ENCODE measurements at regions not wholly inside any gene's neighbourhood (a gene's known extent, or its start where the extent isn't known, plus 50 kb on each side); places are given as distances from the start of the nearest gene placed in this dataset.
A peak's percentile ranks its signal among the peaks of the same experiment; 100 is the strongest.

DNA sequence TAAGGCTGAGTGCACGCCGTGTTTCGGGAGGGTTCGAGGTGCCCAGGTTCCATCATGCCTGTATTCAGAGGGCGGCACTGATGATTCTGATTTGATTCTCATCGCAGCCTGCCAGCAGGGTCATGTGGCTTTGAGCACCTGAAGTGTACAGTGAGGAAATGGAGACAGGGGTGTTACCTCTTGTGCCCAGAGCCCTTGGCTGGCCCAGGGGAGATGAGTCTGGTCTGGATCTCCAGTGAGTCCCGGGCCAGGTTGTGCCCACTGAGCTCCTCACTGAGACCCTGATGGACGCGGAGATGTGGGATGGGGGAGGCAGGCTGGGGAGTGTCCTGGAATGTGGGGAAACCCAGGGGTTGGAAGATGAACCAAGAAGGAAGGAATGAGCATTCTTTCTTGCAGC lies 54.7 kb downstream of the GADD45G start:
- Histone ChIP-seq H3K4me1 (ENCODE audit: control insufficient read depth in 1 of 2, insufficient read depth in 1 of 2, low read depth in 1 of 2, low read length in 1 of 2) (peaks cover 100% of the 10 kb centered on the region in 2 experiments), H3K36me3 (no peaks in the 10 kb centered on the region), H3K27ac (peak overlapping the region; percentile 99), H3K4me3 (ENCODE audit: low read depth in 1 of 2, low read length in 1 of 2) (peak overlapping the region in 1 of 2 experiments; percentile 43), H3K9me3 (no peaks in the 10 kb centered on the region), H3K27me3 (no peaks in the 10 kb centered on the region)
- TF ChIP-seq, protein P1, sequence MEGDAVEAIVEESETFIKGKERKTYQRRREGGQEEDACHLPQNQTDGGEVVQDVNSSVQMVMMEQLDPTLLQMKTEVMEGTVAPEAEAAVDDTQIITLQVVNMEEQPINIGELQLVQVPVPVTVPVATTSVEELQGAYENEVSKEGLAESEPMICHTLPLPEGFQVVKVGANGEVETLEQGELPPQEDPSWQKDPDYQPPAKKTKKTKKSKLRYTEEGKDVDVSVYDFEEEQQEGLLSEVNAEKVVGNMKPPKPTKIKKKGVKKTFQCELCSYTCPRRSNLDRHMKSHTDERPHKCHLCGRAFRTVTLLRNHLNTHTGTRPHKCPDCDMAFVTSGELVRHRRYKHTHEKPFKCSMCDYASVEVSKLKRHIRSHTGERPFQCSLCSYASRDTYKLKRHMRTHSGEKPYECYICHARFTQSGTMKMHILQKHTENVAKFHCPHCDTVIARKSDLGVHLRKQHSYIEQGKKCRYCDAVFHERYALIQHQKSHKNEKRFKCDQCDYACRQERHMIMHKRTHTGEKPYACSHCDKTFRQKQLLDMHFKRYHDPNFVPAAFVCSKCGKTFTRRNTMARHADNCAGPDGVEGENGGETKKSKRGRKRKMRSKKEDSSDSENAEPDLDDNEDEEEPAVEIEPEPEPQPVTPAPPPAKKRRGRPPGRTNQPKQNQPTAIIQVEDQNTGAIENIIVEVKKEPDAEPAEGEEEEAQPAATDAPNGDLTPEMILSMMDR (IDR thresholded peaks at IDR 0.05): no peak

GRCh38 chr9:89659891-89660685 lies 55.3 kb downstream of the GADD45G start:
- no peaks in the 10 kb centered on the region for H3K36me3 ChIP-seq
- peak overlapping the region in 1 of 2 experiments; percentile 43 for H3K4me3 ChIP-seq (ENCODE audit: low read depth in 1 of 2, low read length in 1 of 2)
- no peaks in the 10 kb centered on the region for H3K9me3 ChIP-seq
- peak overlapping the region; percentile 99 for H3K27ac ChIP-seq
- TF ChIP-seq, protein P1 (IDR thresholded peaks at IDR 0.05): peak; percentile 41
- H3K27me3 ChIP-seq: no peaks in the 10 kb centered on the region
- H3K4me1 ChIP-seq (ENCODE audit: control insufficient read depth in 1 of 2, insufficient read depth in 1 of 2, low read depth in 1 of 2, low read length in 1 of 2): peaks cover 100% of the 10 kb centered on the region in 2 experiments

- Histone ChIP-seq H3K27me3 (no peaks in the 10 kb centered on the region), H3K9me3 (no peaks in the 10 kb centered on the region), H3K27ac (peak overlapping the region; percentile 99), H3K4me3 (ENCODE audit: low read depth in 1 of 2, low read length in 1 of 2) (peak overlapping the region; percentile 8 to 43), H3K4me1 (ENCODE audit: control insufficient read depth in 1 of 2, insufficient read depth in 1 of 2, low read depth in 1 of 2, low read length in 1 of 2) (peaks cover 100% of the 10 kb centered on the region in 2 experiments), H3K36me3 (no peaks in the 10 kb centered on the region)
- TF ChIP-seq, protein P1 (IDR thresholded peaks at IDR 0.05): no peak
These were observed 56.7 kb downstream of the GADD45G start for GRCh38 chr9:89661391-89661949.

DNA sequence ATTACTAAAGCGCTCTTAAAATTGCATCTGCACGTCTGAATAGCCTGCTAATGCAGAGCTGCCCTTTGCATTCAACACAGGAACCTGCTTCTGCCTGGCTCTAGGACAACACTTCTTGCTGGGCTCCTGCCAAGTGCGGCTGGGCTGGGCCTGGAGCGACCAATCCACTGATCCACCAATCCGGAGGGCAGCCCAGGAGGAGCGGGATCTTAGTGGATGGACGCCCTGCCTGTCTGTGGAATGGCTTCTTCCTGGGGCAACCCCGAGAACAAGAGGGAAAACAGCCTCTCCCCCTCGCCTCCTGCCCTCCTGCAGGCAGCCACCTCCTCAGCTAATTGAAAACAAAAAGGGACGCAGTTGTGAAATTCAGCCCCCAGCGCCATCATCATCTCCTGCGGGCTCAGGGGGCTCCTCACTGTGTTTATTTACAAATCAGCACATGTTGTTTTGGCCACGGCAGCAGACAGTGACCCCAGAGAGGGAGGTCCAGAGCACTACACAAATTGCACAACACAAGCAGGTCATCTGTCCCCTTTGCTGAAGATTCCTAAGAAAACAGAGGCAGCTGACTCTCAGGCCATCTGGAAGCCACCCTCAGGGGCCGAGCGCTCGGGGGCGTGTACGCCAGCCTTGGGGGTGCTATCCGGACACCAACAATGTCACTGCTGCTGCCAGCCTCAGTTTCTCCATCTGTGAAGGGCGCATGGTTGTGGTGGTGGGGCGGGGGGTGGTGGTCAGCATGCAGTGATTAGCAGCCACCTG lies 57.3 kb downstream of the GADD45G start:
- Histone ChIP-seq H3K9me3 (no peaks in the 10 kb centered on the region), H3K27ac (peak overlapping the region; percentile 99), H3K4me1 (ENCODE audit: control insufficient read depth in 1 of 2, insufficient read depth in 1 of 2, low read depth in 1 of 2, low read length in 1 of 2) (peaks cover 100% of the 10 kb centered on the region in 2 experiments), H3K4me3 (ENCODE audit: low read depth in 1 of 2, low read length in 1 of 2) (peak overlapping the region in 1 of 2 experiments; percentile 43), H3K36me3 (no peaks in the 10 kb centered on the region), H3K27me3 (no peaks in the 10 kb centered on the region)
- TF ChIP-seq, protein P1 (IDR thresholded peaks at IDR 0.05): no peak

- Histone ChIP-seq H3K27me3 (no peaks in the 10 kb centered on the region), H3K4me3 (ENCODE audit: low read depth in 1 of 2, low read length in 1 of 2) (peak overlapping the region; percentile 21 to 41), H3K9me3 (no peaks in the 10 kb centered on the region), H3K36me3 (no peaks in the 10 kb centered on the region), H3K4me1 (ENCODE audit: control insufficient read depth in 1 of 2, insufficient read depth in 1 of 2, low read depth in 1 of 2, low read length in 1 of 2) (peaks cover 93 to 95% of the 10 kb centered on the region in 2 experiments), H3K27ac (peak overlapping the region; percentile 99)
- TF ChIP-seq, protein P1 (IDR thresholded peaks at IDR 0.05): no peak
These were observed 58.2 kb downstream of the GADD45G start for GRCh38 chr9:89662718-89663613.

All from neutrophil (primary cell).